HEK293 (cell line): ENCODE measurements at regions not wholly inside any gene's neighbourhood (a gene's known extent, or its start where the extent isn't known, plus 50 kb on each side); places are given as distances from the start of the nearest gene placed in this dataset.
"Not testable (repeated sequence)": the region's sequence is repeated elsewhere in the genome, so short reads cannot be mapped to it uniquely, and the experiment has no call there.

ENCODE experiments used
- CTCF ChIA-PET: fragments of 350-600 bp; formaldehyde crosslinking; extraction: SDS; loops from one replicate; lab custom pipeline; 2021; ENCODE audit warnings: antibody characterized with exemption; lab: Yijun Ruan, JAX
- POLR2A ChIA-PET: fragments of 300-600 bp; formaldehyde crosslinking; extraction: SDS; loops from one replicate; lab custom pipeline; 2020; ENCODE audit warnings: antibody characterized with exemption, inconsistent platforms; lab: Yijun Ruan, JAX
- H3K27ac ChIP-seq: fragments of 200-500 bp; sonication (Bioruptor generic); 2 replicates; pipeline ENCODE4 v1.5.1; 2014; ENCODE audit warnings: low read depth, low read length, control low read depth, inconsistent platforms; ENCODE audit errors: extremely low read depth
- H3K36me3 ChIP-seq, 2 experiments: fragments of 200-500 bp in 1 of 2; sonication (Bioruptor generic) in 1 of 2; 1 replicate in 1 of 2; 2 replicates in 1 of 2; pipeline ENCODE4 v1.5.1; 2014 to 2017; ENCODE audit warnings: inconsistent platforms in 2 of 2, low read length in 2 of 2; ENCODE audit not compliant: control insufficient read depth in 2 of 2, insufficient read depth in 1 of 2
- H3K4me1 ChIP-seq: fragments of 200-500 bp; sonication (Bioruptor generic); 2 replicates; pipeline ENCODE4 v1.5.1; 2014; ENCODE audit warnings: mild to moderate bottlenecking, low read length, inconsistent platforms; ENCODE audit not compliant: control insufficient read depth, insufficient read depth
- H3K4me3 ChIP-seq: 2 replicates; pipeline ENCODE4 v1.5.1; 2011; ENCODE audit warnings: low read depth, mild to moderate bottlenecking, control low read depth, low read length, moderate library complexity
- H3K9me3 ChIP-seq: fragments of 200-500 bp; sonication (Bioruptor generic); 2 replicates; pipeline ENCODE4 v1.5.1; 2014; ENCODE audit warnings: low read depth, low read length, inconsistent platforms; ENCODE audit not compliant: control insufficient read depth, insufficient read depth
- GLI4 ChIP-seq: fragments of 450-650 bp; formaldehyde crosslinking; IDR thresholded peaks from 2 replicates; pipeline ENCODE4 v1.5.1; 2016; ENCODE audit warnings: missing biosample characterization, missing genetic modification characterization
- KLF7 ChIP-seq: fragments of 450-650 bp; formaldehyde crosslinking; IDR thresholded peaks from 2 replicates; pipeline ENCODE4 v1.5.1; 2016; ENCODE audit warnings: missing biosample characterization, missing genetic modification characterization, borderline replicate concordance
- PRDM4 ChIP-seq: fragments of 450-650 bp; formaldehyde crosslinking; IDR thresholded peaks from 2 replicates; pipeline ENCODE4 v1.5.1; 2017; ENCODE audit warnings: missing biosample characterization, missing genetic modification characterization
- SCRT1 ChIP-seq: fragments of 450-650 bp; formaldehyde crosslinking; IDR thresholded peaks from 2 replicates; pipeline ENCODE4 v1.5.1; 2016; ENCODE audit warnings: missing biosample characterization, missing genetic modification characterization, borderline replicate concordance
- YY1 ChIP-seq: fragments of 450-650 bp; formaldehyde crosslinking; IDR thresholded peaks from 2 replicates; pipeline ENCODE4 v1.5.1; 2018; ENCODE audit warnings: missing biosample characterization, missing genetic modification characterization
- ZFP37 ChIP-seq: fragments of 450-650 bp; formaldehyde crosslinking; IDR thresholded peaks from 2 replicates; pipeline ENCODE4 v1.5.1; 2016; ENCODE audit warnings: missing biosample characterization, missing genetic modification characterization
- ZFP41 ChIP-seq: fragments of 450-650 bp; formaldehyde crosslinking; IDR thresholded peaks from 2 replicates; pipeline ENCODE4 v1.5.1; 2016; ENCODE audit warnings: missing biosample characterization, missing genetic modification characterization, borderline replicate concordance
- ZFP69B ChIP-seq: fragments of 450-650 bp; formaldehyde crosslinking; IDR thresholded peaks from 2 replicates; pipeline ENCODE4 v1.5.1; 2016; ENCODE audit warnings: missing biosample characterization, missing genetic modification characterization
- ZNF114 ChIP-seq: fragments of 450-650 bp; formaldehyde crosslinking; IDR thresholded peaks from 2 replicates; pipeline ENCODE4 v1.5.0; 2017; ENCODE audit warnings: missing biosample characterization, missing genetic modification characterization
- ZNF138 ChIP-seq: fragments of 450-650 bp; formaldehyde crosslinking; IDR thresholded peaks from 2 replicates; pipeline ENCODE4 v1.5.1; 2016; ENCODE audit warnings: missing biosample characterization, missing genetic modification characterization, borderline replicate concordance
- ZNF148 ChIP-seq: fragments of 450-650 bp; formaldehyde crosslinking; IDR thresholded peaks from 2 replicates; pipeline ENCODE4 v1.5.0; 2017; ENCODE audit warnings: missing biosample characterization, missing genetic modification characterization, borderline replicate concordance
- ZNF530 ChIP-seq: fragments of 450-650 bp; formaldehyde crosslinking; IDR thresholded peaks from 2 replicates; pipeline ENCODE4 v1.5.1; 2016; ENCODE audit warnings: low read depth, missing biosample characterization, missing genetic modification characterization
- ZNF548 ChIP-seq: fragments of 450-650 bp; formaldehyde crosslinking; IDR thresholded peaks from 2 replicates; pipeline ENCODE4 v1.5.1; 2016; ENCODE audit warnings: missing biosample characterization, missing genetic modification characterization
- ZNF585B ChIP-seq: fragments of 450-650 bp; formaldehyde crosslinking; IDR thresholded peaks from 2 replicates; pipeline ENCODE4 v1.5.1; 2016; ENCODE audit warnings: missing biosample characterization, missing genetic modification characterization
- ZNF623 ChIP-seq: fragments of 450-650 bp; formaldehyde crosslinking; IDR thresholded peaks from 2 replicates; pipeline ENCODE4 v1.5.1; 2016; ENCODE audit warnings: missing biosample characterization, missing genetic modification characterization
- ZNF645 ChIP-seq: fragments of 450-650 bp; formaldehyde crosslinking; IDR thresholded peaks from 2 replicates; pipeline ENCODE4; 2016; ENCODE audit warnings: missing biosample characterization, missing genetic modification characterization
- ZNF692 ChIP-seq: fragments of 450-650 bp; formaldehyde crosslinking; IDR thresholded peaks from 2 replicates; pipeline ENCODE4 v1.5.1; 2016; ENCODE audit warnings: missing biosample characterization, missing genetic modification characterization
- ZNF747 ChIP-seq: fragments of 450-650 bp; formaldehyde crosslinking; IDR thresholded peaks from 2 replicates; pipeline ENCODE4 v1.5.1; 2016; ENCODE audit warnings: missing biosample characterization, missing genetic modification characterization

GRCh38 chr5:40112875-40113274 lies 566.8 kb upstream of the PTGER4 start (continued):
- no peak for TF ChIP-seq ZNF623
- TF ChIP-seq ZNF530 (tag by site-specific recombination) = no peak
- TF ChIP-seq ZNF585B = no peak
- TF ChIP-seq ZFP41 (tag by site-specific recombination) = no peak
- no peak for TF ChIP-seq ZNF148 (tag by site-specific recombination)
- no peak for TF ChIP-seq YY1 (tag by site-specific recombination)
- no peak for TF ChIP-seq ZNF138 (tag by site-specific recombination)
- no peak for TF ChIP-seq PRDM4 (tag by site-specific recombination)

- POLR2A ChIA-PET, H3K4me1 ChIP-seq, H3K4me3 ChIP-seq, CTCF ChIA-PET, H3K36me3 ChIP-seq, H3K9me3 ChIP-seq, H3K27ac ChIP-seq: not testable (repeated sequence)
Measured at GRCh38 chr5:40111036-40111435, 568.7 kb upstream of the PTGER4 start.

- H3K36me3 ChIP-seq, POLR2A ChIA-PET, H3K9me3 ChIP-seq, CTCF ChIA-PET, H3K4me3 ChIP-seq, H3K4me1 ChIP-seq, H3K27ac ChIP-seq: not testable (repeated sequence)
Measured at GRCh38 chr5:40108764-40109390, 570.8 kb upstream of the PTGER4 start.

- H3K27ac ChIP-seq, POLR2A ChIA-PET, CTCF ChIA-PET, H3K9me3 ChIP-seq, H3K4me3 ChIP-seq, H3K4me1 ChIP-seq, H3K36me3 ChIP-seq: not testable (repeated sequence)
Measured at GRCh38 chr5:40107786-40108185, 571.9 kb upstream of the PTGER4 start.

GRCh38 chr5:40106847-40107246 lies 572.9 kb upstream of the PTGER4 start:
- CTCF ChIA-PET = no interaction called here
- Histone ChIP-seq H3K36me3 (no peaks in the 10 kb centered on the region), H3K4me3 (no peak overlapping the region), H3K9me3 (no peaks in the 10 kb centered on the region), H3K27ac (no peak overlapping the region), H3K4me1 (no peaks in the 10 kb centered on the region)
- POLR2A ChIA-PET = no interaction called here
- TF ChIP-seq ZNF747 (tag by site-specific recombination) = no peak
- TF ChIP-seq ZNF548 = no peak
- TF ChIP-seq GLI4 (tag by site-specific recombination) = no peak
- no peak for TF ChIP-seq ZFP37 (tag by site-specific recombination)
- no peak for TF ChIP-seq ZNF114
- TF ChIP-seq ZNF692 (tag by site-specific recombination) = no peak
- no peak for TF ChIP-seq ZNF530 (tag by site-specific recombination)
- TF ChIP-seq KLF7 (tag by site-specific recombination) = no peak
- TF ChIP-seq SCRT1 (tag by site-specific recombination) = no peak
- no peak for TF ChIP-seq ZNF645 (tag by site-specific recombination)
- TF ChIP-seq ZFP69B (tag by site-specific recombination) = no peak
